Astrocyte (in vitro differentiated cells and primary cell): ENCODE measurements at regions not wholly inside any gene's neighbourhood (a gene's known extent, or its start where the extent isn't known, plus 50 kb on each side); places are given as distances from the start of the nearest gene placed in this dataset.
A peak's percentile ranks its signal among the peaks of the same experiment; 100 is the strongest.

Experiments used
- DNase-seq: peaks from one replicate; pipeline ENCODE4 v3.0.0-alpha.2; 2010; ENCODE audit warnings: low read depth
- FAIRE-seq: peaks from 2 replicates; lab custom pipeline; 2011; peaks lifted over from hg19 to GRCh38; lab: Jason Lieb, UNC
- H2AFZ ChIP-seq: 2 replicates; pipeline ENCODE4 v1.6.0; 2012; ENCODE audit warnings: low read depth, low read length, inconsistent platforms
- H3K27ac ChIP-seq: 2 replicates; pipeline ENCODE4 v1.5.1; 2011; ENCODE audit warnings: low read depth, low read length, inconsistent platforms
- H3K27me3 ChIP-seq: 2 replicates; pipeline ENCODE4 v1.6.0; 2011; ENCODE audit warnings: low read length, inconsistent platforms; ENCODE audit not compliant: insufficient read depth
- H3K36me3 ChIP-seq: 2 replicates; pipeline ENCODE4 v1.5.1; 2011; ENCODE audit warnings: low read length, inconsistent platforms; ENCODE audit not compliant: insufficient read depth
- H3K4me1 ChIP-seq: 2 replicates; pipeline ENCODE4 v1.5.1; 2011; ENCODE audit warnings: low read length, inconsistent platforms; ENCODE audit not compliant: insufficient read depth
- H3K4me2 ChIP-seq: 2 replicates; pipeline ENCODE4 v1.6.0; 2012; ENCODE audit warnings: low read length, inconsistent platforms
- H3K4me3 ChIP-seq: 2 replicates; pipeline ENCODE4 v1.5.1; 2011; ENCODE audit warnings: low read depth, mild to moderate bottlenecking, low read length, inconsistent platforms; ENCODE audit not compliant: insufficient read depth
- H3K79me2 ChIP-seq: 2 replicates; pipeline ENCODE4 v1.6.0; 2012; ENCODE audit warnings: mild to moderate bottlenecking, low read length, inconsistent platforms; ENCODE audit not compliant: insufficient read depth
- H3K9ac ChIP-seq: 2 replicates; pipeline ENCODE4 v1.6.0; 2012; ENCODE audit warnings: mild to moderate bottlenecking, low read length, inconsistent platforms
- H3K9me3 ChIP-seq: 2 replicates; pipeline ENCODE4 v1.5.1; 2012; ENCODE audit warnings: low read depth, mild to moderate bottlenecking, low read length, inconsistent platforms; ENCODE audit not compliant: insufficient read depth
- H4K20me1 ChIP-seq: 2 replicates; pipeline ENCODE4 v1.6.0; 2012; ENCODE audit warnings: low read length, inconsistent platforms; ENCODE audit not compliant: insufficient read depth
- H3K27ac Mint-ChIP-seq: one replicate; pipeline ENCODE4 v1.8.0; 2021; ENCODE audit warnings: mild to moderate bottlenecking, mixed read lengths; ENCODE audit not compliant: unreplicated experiment
- H3K27me3 Mint-ChIP-seq: one replicate; pipeline ENCODE4 v1.8.0; 2021; ENCODE audit warnings: low read depth, mixed read lengths; ENCODE audit not compliant: unreplicated experiment
- H3K36me3 Mint-ChIP-seq: one replicate; pipeline ENCODE4 v1.8.0; 2021; ENCODE audit warnings: low read depth, mixed read lengths; ENCODE audit not compliant: unreplicated experiment
- H3K4me1 Mint-ChIP-seq: one replicate; pipeline ENCODE4 v1.8.0; 2021; ENCODE audit warnings: low read depth, mixed read lengths; ENCODE audit not compliant: unreplicated experiment
- H3K4me3 Mint-ChIP-seq: one replicate; pipeline ENCODE4 v1.8.0; 2021; ENCODE audit warnings: mild to moderate bottlenecking, moderate library complexity, mixed read lengths; ENCODE audit not compliant: unreplicated experiment
- H3K9me3 Mint-ChIP-seq: one replicate; pipeline ENCODE4 v1.8.0; 2021; ENCODE audit warnings: mild to moderate bottlenecking, mixed read lengths; ENCODE audit not compliant: unreplicated experiment
- EZH2 ChIP-seq: IDR thresholded peaks from 2 replicates; pipeline ENCODE4 v1.6.1; 2012; ENCODE audit warnings: mild to moderate bottlenecking, low read length, inconsistent platforms; ENCODE audit not compliant: insufficient read depth
- TF ChIP-seq, protein P1 (sequence below): IDR thresholded peaks from 2 replicates; pipeline ENCODE4 v1.5.1; 2011; ENCODE audit warnings: low read depth, mild to moderate bottlenecking, inconsistent platforms, low read length, moderate library complexity; ENCODE audit not compliant: insufficient read depth

DNA sequence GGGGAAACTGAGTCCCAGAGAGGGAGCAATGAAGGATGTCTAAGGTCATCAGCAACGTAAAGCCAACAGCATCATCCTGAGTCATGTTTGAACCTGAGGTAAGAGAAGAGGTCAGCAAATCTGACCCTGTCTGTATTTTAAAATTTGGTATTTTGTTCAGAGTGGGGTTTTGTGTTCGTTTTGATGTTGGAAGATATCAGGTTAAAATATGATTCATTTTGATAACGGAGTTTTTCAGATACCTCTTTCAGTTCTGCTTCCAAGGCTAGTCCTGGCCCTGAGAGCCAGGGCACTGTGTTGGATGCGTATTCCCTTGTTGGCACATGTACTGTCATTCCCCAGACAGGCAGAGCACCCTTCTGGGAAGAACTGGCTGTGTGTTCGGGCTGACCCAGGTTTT, 291.0 kb downstream of the NSG2 start:
- Histone ChIP-seq H3K4me2 (peak overlapping the region; percentile 40), H3K9ac (peak overlapping the region; percentile 14), H3K4me3 (no peak overlapping the region), H3K79me2 (no peaks in the 10 kb centered on the region), H3K4me1 (peaks cover 17% of the 10 kb centered on the region), H3K27ac (peak overlapping the region; percentile 2), H3K9me3 (no peaks in the 10 kb centered on the region), H2AFZ (no peak overlapping the region), H3K36me3 (no peaks in the 10 kb centered on the region), H4K20me1 (no peaks in the 10 kb centered on the region), H3K27me3 (no peaks in the 10 kb centered on the region)
- FAIRE-seq, result no peak
- peaks cover 1% of the 10 kb centered on the region for H3K36me3 Mint-ChIP-seq
- H3K9me3 Mint-ChIP-seq, result peaks cover 2% of the 10 kb centered on the region
- H3K4me1 Mint-ChIP-seq, result peaks cover 26% of the 10 kb centered on the region
- no peak for DNase-seq
- peak overlapping the region; percentile 62 for H3K27ac Mint-ChIP-seq
- H3K27me3 Mint-ChIP-seq, result peaks cover 12% of the 10 kb centered on the region
- no peak overlapping the region for H3K4me3 Mint-ChIP-seq
- TF ChIP-seq EZH2, result no peak
- TF ChIP-seq, protein P1, sequence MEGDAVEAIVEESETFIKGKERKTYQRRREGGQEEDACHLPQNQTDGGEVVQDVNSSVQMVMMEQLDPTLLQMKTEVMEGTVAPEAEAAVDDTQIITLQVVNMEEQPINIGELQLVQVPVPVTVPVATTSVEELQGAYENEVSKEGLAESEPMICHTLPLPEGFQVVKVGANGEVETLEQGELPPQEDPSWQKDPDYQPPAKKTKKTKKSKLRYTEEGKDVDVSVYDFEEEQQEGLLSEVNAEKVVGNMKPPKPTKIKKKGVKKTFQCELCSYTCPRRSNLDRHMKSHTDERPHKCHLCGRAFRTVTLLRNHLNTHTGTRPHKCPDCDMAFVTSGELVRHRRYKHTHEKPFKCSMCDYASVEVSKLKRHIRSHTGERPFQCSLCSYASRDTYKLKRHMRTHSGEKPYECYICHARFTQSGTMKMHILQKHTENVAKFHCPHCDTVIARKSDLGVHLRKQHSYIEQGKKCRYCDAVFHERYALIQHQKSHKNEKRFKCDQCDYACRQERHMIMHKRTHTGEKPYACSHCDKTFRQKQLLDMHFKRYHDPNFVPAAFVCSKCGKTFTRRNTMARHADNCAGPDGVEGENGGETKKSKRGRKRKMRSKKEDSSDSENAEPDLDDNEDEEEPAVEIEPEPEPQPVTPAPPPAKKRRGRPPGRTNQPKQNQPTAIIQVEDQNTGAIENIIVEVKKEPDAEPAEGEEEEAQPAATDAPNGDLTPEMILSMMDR, result no peak

DNA sequence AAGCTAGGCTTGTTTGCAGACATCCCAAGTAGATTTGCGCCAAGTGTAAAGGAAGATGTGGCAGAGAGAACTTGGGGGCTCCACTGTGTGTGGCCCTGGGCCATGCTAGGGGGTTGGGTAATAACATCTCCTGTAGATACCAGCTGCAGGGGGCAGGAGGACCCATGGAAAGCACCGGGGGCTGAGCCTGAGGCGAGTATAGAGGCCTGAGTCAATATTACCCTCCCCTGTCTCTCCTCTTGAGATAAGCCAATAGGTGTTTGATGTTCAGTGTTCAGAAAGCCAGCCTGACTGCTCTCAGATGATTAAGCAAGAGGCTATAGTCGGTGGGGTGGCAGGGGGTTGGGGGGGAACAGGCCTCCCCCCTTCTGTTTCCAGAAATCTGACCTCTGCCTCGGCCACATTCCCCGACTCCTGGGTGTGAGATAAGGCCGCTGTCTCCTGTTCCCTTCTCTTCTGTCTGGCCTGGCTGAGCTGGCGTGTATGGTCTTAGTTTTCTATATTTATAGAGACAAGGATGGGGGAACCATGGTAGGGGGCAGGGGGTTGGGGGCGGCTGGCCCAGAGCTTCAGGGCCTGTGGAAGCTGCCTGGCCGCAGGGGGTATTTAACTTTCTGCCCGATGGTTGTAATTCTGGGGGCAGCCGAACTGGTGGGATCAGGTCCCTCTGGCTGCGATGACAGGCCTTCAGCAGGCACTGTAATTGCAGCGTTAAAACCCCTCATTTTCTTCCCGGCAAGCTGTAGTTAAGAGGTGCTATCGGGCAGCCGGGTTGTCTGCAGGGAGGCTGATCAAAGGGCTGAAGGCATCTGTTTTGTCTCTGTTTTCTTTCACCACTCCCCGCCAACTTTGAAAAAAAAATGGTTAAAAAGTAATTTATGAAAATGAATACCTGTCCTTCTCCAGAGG, 292.0 kb downstream of the NSG2 start:
- Histone ChIP-seq H3K9me3 (no peaks in the 10 kb centered on the region), H3K4me3 (no peak overlapping the region), H3K79me2 (no peaks in the 10 kb centered on the region), H3K27ac (no peak overlapping the region), H3K36me3 (no peaks in the 10 kb centered on the region), H4K20me1 (no peaks in the 10 kb centered on the region), H3K4me1 (peaks cover 17% of the 10 kb centered on the region), H3K9ac (no peak overlapping the region), H3K27me3 (no peaks in the 10 kb centered on the region), H3K4me2 (peak overlapping the region; percentile 40), H2AFZ (no peak overlapping the region)
- H3K4me3 Mint-ChIP-seq, result no peak overlapping the region
- peaks cover 22% of the 10 kb centered on the region for H3K4me1 Mint-ChIP-seq
- DNase-seq, result no peak
- H3K27me3 Mint-ChIP-seq, result peaks cover 10% of the 10 kb centered on the region
- no peak for TF ChIP-seq EZH2
- TF ChIP-seq, protein P1, result no peak
- no peak for FAIRE-seq
- no peak overlapping the region for H3K27ac Mint-ChIP-seq
- H3K9me3 Mint-ChIP-seq, result no peaks in the 10 kb centered on the region
- peaks cover 1% of the 10 kb centered on the region for H3K36me3 Mint-ChIP-seq
